SH-SY5Y (cell line): ENCODE measurements at regions not wholly inside any gene's neighbourhood (a gene's known extent, or its start where the extent isn't known, plus 50 kb on each side); places are given as distances from the start of the nearest gene placed in this dataset.

Experiments used
- GATA2 ChIP-seq: IDR thresholded peaks from 2 replicates; pipeline ENCODE4 v1.6.1; 2011; ENCODE audit warnings: mild to moderate bottlenecking, low read depth, low read length
- GATA3 ChIP-seq: IDR thresholded peaks from 2 replicates; pipeline ENCODE4 v1.6.1; 2011; ENCODE audit warnings: low read depth, mild to moderate bottlenecking, low read length, moderate library complexity

- no peak for TF ChIP-seq GATA2
- TF ChIP-seq GATA3, result no peak
These were observed 54.0 kb downstream of the RFPL4B start for GRCh38 chr6:112401083-112401482.
